Renal pelvis (tissue), 1 donor: ENCODE measurements at regions not wholly inside any gene's neighbourhood (a gene's known extent, or its start where the extent isn't known, plus 50 kb on each side); places are given as distances from the start of the nearest gene placed in this dataset.
A peak's percentile ranks its signal among the peaks of the same experiment; 100 is the strongest.
"Not testable (repeated sequence)": the region's sequence is repeated elsewhere in the genome, so short reads cannot be mapped to it uniquely, and the experiment has no call there.

Source experiments
- DNase-seq: peaks from one replicate; pipeline ENCODE4 v3.0.0-alpha.2; 2013

GRCh38 chr14:37991027-37991426 lies 216.7 kb upstream of the SSTR1 start:
- no peak for DNase-seq

- DNase-seq = no peak
Measured at GRCh38 chr14:37992499-37992898, 215.2 kb upstream of the SSTR1 start.

DNA sequence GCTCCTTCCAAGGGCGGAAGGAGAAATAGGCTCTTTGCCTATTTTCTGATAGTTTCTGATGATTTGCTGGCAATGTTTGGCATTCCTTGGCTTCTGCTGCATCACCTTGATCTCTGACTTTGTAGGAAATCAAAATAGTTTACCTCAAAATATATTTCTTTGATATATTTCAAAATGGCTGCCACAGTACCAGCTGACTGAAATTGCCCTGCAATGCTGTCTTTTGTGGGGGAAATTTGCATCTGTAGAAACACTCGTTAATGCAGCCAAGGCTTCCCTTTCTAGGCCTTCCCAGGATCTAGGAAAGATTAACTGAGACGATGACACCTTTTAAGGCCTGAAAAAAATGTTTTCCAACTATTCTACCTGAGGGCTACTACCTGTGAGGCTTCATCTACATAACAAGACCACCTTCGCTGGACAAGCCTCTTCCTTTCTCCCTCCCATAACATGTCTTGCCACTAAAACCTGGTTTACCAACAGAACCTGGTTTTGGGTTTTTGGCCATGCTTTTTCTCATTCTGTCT lies 212.8 kb upstream of the SSTR1 start:
- no peak for DNase-seq

DNA sequence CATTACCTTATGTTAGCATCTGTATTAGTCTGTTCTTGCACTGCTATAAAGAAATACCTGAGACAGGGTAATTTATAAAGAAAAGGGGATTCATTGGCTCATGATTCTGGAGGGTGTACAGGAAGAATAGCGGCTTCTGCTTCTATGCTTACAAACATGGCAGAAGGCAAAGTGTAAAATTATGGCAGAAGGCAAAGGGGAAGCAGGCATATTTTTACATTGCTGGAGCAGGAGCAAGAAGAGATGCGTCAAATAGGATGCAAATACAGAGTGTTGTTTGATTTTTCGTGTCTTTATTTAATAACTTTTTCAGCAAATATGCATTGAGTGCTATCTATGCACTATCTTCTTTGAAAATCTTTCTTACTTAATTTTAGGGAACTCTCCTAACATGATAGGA lies 210.7 kb upstream of the SSTR1 start:
- no peak for DNase-seq

DNA sequence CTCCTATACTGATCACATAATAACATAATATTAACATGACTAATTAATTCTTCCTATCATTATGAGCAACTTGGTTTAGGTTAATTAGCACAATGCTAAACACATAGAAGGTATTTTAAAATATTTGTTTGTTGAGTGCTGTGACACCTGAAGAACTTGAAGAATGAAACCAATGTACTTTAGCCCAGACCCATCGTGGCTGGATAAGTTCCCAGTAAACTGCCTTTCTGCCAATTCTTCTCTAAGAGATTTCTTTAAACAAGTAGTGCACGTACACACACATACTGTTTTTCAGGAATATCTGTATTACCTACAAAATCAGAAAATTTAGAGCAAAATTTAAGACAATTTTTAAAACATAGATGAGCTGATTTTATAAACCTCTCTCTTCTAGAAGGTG lies 207.4 kb upstream of the SSTR1 start:
- no peak for DNase-seq

DNA sequence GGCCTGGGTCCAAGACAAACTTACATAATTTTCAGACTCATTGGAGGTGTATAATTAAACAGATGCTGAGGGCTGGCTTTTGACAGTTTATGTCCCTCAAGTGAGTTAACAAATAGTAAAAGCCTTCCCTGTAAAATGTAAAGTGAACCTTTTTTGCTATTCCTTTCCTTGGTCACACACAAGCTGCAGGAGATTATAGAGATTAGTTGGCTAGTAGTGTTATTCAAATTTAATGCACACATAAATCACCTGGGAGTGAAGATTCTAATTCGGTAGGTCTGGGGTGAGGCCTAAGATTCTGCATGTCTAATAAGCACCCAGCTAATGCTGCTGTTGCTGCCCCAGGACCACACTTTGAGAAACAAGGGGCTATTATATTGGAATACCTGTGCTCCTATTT lies 206.2 kb upstream of the SSTR1 start:
- no peak for DNase-seq

- DNase-seq = no peak
Measured at GRCh38 chr14:38003746-38004609, 203.7 kb upstream of the SSTR1 start.

DNA sequence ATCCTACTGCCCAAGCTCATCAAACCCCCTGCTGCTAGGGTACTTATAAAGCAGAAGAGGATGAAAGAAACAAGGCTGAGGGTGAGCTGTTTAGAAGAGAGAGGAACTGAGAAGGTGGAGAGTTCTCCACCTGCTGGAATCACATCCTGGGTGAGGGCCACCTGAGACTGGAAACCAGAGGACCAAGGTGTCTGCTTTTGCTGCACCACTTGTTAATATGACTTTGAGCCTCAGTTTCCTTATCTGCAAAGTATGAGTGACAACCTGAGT lies 203.2 kb upstream of the SSTR1 start:
- DNase-seq = no peak

DNA sequence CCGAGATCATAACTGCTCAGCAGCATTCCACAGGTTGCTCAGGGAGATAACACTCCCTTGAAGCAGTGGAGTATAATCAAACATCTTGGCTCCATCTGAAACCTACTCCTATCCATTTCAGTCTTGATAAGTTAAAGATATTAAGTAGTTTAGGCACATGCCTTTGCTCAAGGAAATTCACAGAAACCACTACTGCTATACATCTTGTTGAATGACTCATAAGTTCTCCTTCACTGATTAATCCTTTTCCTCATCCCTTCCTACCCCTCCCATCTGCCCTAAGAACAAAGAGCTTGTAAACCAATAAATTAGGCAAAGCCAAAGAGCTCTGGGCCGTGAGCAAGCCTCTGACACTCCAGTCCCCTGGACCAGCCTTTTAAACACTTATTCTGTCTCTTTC lies 196.5 kb upstream of the SSTR1 start:
- not testable (repeated sequence) for DNase-seq

- no peak for DNase-seq
Measured at GRCh38 chr14:38012056-38012455, 195.6 kb upstream of the SSTR1 start.

DNA sequence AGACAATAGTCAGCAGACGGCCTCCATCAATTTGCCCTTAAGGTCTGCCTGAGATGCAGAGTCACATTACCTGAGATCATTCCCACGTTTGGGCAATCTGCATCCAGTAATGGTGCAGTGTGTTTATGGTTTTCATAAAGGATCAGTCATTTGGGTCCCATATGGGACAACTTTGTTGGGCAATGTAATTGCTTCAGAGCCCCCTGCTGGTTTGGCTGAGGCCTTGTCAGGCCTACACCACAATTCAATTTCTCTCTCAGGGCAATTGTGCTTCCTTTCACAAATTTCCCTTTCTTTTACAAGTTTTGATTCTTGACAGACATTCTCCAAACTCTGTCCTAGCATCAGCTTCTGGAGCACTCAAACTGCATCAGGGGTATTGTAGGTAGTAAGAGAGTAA lies 191.2 kb upstream of the SSTR1 start:
- DNase-seq = no peak

- DNase-seq = no peak
Measured at GRCh38 chr14:38021861-38022260, 185.8 kb upstream of the SSTR1 start.

- DNase-seq = no peak
Measured at GRCh38 chr14:38022775-38023174, 184.9 kb upstream of the SSTR1 start.

GRCh38 chr14:38038171-38038570 lies 169.5 kb upstream of the SSTR1 start:
- no peak for DNase-seq

GRCh38 chr14:38038986-38039385 lies 168.7 kb upstream of the SSTR1 start:
- DNase-seq = no peak

- no peak for DNase-seq
Measured at GRCh38 chr14:38039496-38039895, 168.2 kb upstream of the SSTR1 start.

DNA sequence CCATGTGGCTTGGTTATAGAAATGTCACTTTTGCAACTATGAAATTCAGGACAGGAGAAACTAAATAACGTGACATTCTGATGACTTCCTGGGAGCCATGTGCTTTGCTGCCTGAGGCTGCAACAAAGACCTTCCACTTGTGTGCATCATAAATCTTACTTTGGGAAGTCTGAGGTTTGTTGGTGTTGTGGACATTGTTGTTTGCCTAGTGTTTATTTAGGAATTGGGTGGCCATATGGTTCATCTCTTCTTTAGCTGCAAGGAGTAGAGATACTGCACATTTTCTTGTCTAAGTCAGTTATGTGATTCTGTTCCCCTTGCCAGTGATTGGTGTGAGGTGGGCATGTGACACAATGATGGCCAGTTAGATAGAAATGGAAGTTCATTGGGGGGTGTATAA lies 167.3 kb upstream of the SSTR1 start:
- DNase-seq = no peak

DNA sequence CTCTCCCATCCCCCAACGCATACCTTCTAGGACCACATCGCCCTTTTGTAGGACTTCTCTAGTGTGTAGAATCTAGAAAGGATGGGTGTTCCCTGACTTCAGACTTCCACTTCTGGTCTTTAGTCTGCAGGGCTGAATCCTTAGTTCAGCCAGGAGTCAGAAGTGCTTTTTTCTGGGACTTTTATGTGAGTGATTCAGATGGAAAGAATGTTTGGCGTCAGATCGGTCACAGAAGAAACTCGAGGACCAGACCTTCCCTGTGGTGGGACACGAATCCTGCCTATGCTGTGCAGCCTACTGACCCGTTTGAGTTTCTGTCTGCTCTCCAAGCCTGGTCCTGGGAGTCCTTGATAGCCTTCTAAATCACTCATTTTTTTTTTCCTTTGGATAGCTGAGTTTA lies 165.4 kb upstream of the SSTR1 start:
- DNase-seq = peak; percentile 41

GRCh38 chr14:38044710-38045109 lies 163.0 kb upstream of the SSTR1 start:
- no peak for DNase-seq

DNA sequence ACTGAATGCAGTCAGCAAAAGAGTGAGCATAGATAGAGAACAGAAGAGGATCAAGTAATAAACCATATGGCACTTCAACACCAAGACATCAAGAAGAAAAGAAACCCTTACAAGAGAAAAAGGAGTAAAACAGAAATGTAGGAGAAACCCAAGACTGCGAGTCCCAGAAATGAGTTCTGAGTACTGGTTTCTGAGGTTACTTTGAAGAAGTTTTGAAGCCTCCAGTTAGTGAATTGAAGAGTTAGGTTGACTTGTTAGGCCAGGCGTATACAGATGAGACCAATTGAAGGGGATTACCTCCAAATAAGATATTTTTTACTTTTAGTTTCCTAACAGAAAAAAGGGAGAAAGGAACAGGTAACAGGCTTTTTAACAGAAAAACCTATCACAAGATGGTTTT lies 162.2 kb upstream of the SSTR1 start:
- DNase-seq = no peak

- DNase-seq = no peak
Measured at GRCh38 chr14:38046160-38046559, 161.5 kb upstream of the SSTR1 start.

- no peak for DNase-seq
Measured at GRCh38 chr14:38047195-38047902, 160.4 kb upstream of the SSTR1 start.

GRCh38 chr14:38053666-38054065 lies 154.0 kb upstream of the SSTR1 start:
- no peak for DNase-seq

DNA sequence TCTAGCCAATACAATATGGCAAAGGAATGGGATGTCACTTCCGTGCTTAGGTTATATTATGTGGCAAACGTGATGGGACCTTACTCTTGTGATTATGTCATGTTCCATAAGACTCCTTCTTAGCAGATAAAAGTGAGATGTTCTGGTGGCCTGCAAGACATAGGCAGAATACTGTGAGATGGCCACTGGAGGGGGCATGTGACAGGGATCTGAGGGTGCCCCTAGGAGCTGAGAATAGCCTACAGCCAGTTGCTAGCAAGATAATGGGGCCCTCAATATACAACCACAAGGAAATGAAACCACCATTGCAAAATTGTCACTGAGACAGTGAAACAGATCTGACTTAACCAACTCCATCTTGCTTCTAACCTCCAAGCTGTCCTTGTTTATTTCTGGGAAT lies 151.4 kb upstream of the SSTR1 start:
- DNase-seq = no peak
